ENCODE measurements at regions not wholly inside any gene's neighbourhood (a gene's known extent, or its start where the extent isn't known, plus 50 kb on each side); places are given as distances from the start of the nearest gene placed in this dataset.

- Histone ChIP-seq H3K36me3 (ENCODE audit: insufficient read depth, low read length) (no peaks in the 10 kb centered on the region), H3K9ac (ENCODE audit: low read length) (no peak overlapping the region), H4K20me1 (ENCODE audit: insufficient read depth) (no peaks in the 10 kb centered on the region), H3K4me3 (ENCODE audit: low read length) (no peak overlapping the region), H3K27me3 (ENCODE audit: insufficient read depth, low read depth, low read length) (no peaks in the 10 kb centered on the region), H3K4me2 (ENCODE audit: low read length) (no peak overlapping the region), H3K9me3 (ENCODE audit: low read length) (no peaks in the 10 kb centered on the region), H3K9me2 (ENCODE audit: insufficient read depth, low read length) (no peaks in the 10 kb centered on the region), H3K27ac (ENCODE audit: low read length) (no peak overlapping the region), H2AFZ (ENCODE audit: low read depth, low read length) (no peak overlapping the region), H3F3A (ENCODE audit: insufficient read depth, low read length, poor library complexity, severe bottlenecking) (no peaks in the 10 kb centered on the region), H3K79me2 (replicated peaks; ENCODE audit: insufficient read depth, low read length) (no peaks in the 10 kb centered on the region)
- TF ChIP-seq, protein P1, sequence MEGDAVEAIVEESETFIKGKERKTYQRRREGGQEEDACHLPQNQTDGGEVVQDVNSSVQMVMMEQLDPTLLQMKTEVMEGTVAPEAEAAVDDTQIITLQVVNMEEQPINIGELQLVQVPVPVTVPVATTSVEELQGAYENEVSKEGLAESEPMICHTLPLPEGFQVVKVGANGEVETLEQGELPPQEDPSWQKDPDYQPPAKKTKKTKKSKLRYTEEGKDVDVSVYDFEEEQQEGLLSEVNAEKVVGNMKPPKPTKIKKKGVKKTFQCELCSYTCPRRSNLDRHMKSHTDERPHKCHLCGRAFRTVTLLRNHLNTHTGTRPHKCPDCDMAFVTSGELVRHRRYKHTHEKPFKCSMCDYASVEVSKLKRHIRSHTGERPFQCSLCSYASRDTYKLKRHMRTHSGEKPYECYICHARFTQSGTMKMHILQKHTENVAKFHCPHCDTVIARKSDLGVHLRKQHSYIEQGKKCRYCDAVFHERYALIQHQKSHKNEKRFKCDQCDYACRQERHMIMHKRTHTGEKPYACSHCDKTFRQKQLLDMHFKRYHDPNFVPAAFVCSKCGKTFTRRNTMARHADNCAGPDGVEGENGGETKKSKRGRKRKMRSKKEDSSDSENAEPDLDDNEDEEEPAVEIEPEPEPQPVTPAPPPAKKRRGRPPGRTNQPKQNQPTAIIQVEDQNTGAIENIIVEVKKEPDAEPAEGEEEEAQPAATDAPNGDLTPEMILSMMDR (IDR thresholded peaks at IDR 0.05; ENCODE audit: poor library complexity, severe bottlenecking): no peak
- no peak for TF ChIP-seq MXI1 (conservative IDR thresholded peaks at IDR 0.05; ENCODE audit: poor library complexity, severe bottlenecking)
- TF ChIP-seq POLR2AphosphoS5 (IDR thresholded peaks at IDR 0.05): no peak
- no peak for TF ChIP-seq SMC3 (conservative IDR thresholded peaks at IDR 0.05; ENCODE audit: poor library complexity)
- no peak for TF ChIP-seq TAF1 (IDR thresholded peaks at IDR 0.05; ENCODE audit: low read depth)
- TF ChIP-seq REST (IDR thresholded peaks at IDR 0.05; ENCODE audit: borderline replicate concordance): no peak
- TF ChIP-seq RAD21 (conservative IDR thresholded peaks at IDR 0.05): no peak
These were observed 206.7 kb downstream of the MANEA start for GRCh38 chr6:95784019-95784418.

DNA sequence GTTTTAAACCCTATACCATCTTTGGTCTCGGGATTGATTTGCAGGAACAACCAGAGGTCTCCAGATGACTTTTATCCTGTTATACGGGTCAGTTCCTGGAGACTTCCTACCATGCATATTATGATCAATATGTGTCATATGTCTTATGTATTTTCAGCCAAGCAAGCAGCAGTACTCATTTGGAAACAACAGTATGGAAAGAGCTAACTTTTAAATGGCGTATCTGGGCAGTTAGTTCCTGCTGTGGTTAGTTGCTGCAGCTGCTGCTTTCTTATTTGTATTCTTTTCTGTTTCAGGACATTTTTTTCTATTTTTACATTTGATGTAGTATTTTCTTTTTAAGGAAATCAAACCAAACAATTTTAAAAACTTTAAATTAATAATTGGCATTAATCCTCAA lies 207.5 kb downstream of the MANEA start:
- Histone ChIP-seq H3F3A (ENCODE audit: insufficient read depth, low read length, poor library complexity, severe bottlenecking) (no peaks in the 10 kb centered on the region), H3K27me3 (ENCODE audit: insufficient read depth, low read depth, low read length) (no peaks in the 10 kb centered on the region)
- TF ChIP-seq EP300 (conservative IDR thresholded peaks at IDR 0.05; ENCODE audit: poor library complexity, severe bottlenecking): no peak
- TF ChIP-seq, protein P1 (IDR thresholded peaks at IDR 0.05; ENCODE audit: poor library complexity, severe bottlenecking): no peak
- no peak for TF ChIP-seq MXI1 (conservative IDR thresholded peaks at IDR 0.05; ENCODE audit: poor library complexity, severe bottlenecking)
- TF ChIP-seq REST (IDR thresholded peaks at IDR 0.05; ENCODE audit: borderline replicate concordance): no peak
- TF ChIP-seq RAD21 (conservative IDR thresholded peaks at IDR 0.05): no peak
- TF ChIP-seq TAF1 (IDR thresholded peaks at IDR 0.05; ENCODE audit: low read depth): no peak
- TF ChIP-seq POLR2AphosphoS5 (IDR thresholded peaks at IDR 0.05): no peak
- TF ChIP-seq EZH2 (IDR thresholded peaks at IDR 0.05; ENCODE audit: borderline replicate concordance, insufficient read depth, low read length, poor library complexity, severe bottlenecking): no peak
- no peak for TF ChIP-seq SMC3 (conservative IDR thresholded peaks at IDR 0.05; ENCODE audit: poor library complexity)

More for the DNA sequence above, 207.5 kb downstream of the MANEA start:
- H3K79me2 ChIP-seq (replicated peaks; ENCODE audit: insufficient read depth, low read length): no peaks in the 10 kb centered on the region
- H3K9me3 ChIP-seq (ENCODE audit: low read length): no peaks in the 10 kb centered on the region
- H4K20me1 ChIP-seq (ENCODE audit: insufficient read depth): no peaks in the 10 kb centered on the region
- H3K9me2 ChIP-seq (ENCODE audit: insufficient read depth, low read length): no peaks in the 10 kb centered on the region
- H3K4me3 ChIP-seq (ENCODE audit: low read length): no peak overlapping the region
- H3K4me2 ChIP-seq (ENCODE audit: low read length): no peak overlapping the region
- H3K36me3 ChIP-seq (ENCODE audit: insufficient read depth, low read length): no peaks in the 10 kb centered on the region
- H3K9ac ChIP-seq (ENCODE audit: low read length): no peak overlapping the region
- no peak overlapping the region for H3K27ac ChIP-seq (ENCODE audit: low read length)
- no peak overlapping the region for H2AFZ ChIP-seq (ENCODE audit: low read depth, low read length)
